ENCODE measurements at regions not wholly inside any gene's neighbourhood (a gene's known extent, or its start where the extent isn't known, plus 50 kb on each side); places are given as distances from the start of the nearest gene placed in this dataset.

- no peak overlapping the region for H3K27ac ChIP-seq (ENCODE audit: low read length)
- ATAC-seq = no peak
- ChIA-PET POLR2A (no interaction called here), CTCF (no interaction called here)
- intact Hi-C loops (cut with micrococcal nuclease; ENCODE audit: unreplicated experiment) = no loop called here
- DNase-seq (ENCODE audit: low read depth, low spot score) = no peak
- H3K4me1 ChIP-seq (ENCODE audit: control insufficient read depth, insufficient read depth, low read length) = no peaks in the 10 kb centered on the region
- BruUV-seq (replicated peaks) = no TSS peak
- in situ Hi-C loops (cut with HindIII; ENCODE audit: low pct_unique_long_range_greater_than_20kb, low sequenced_read_pairs) = no loop called here
- no peaks in the 10 kb centered on the region for H3K36me3 ChIP-seq (ENCODE audit: control insufficient read depth, insufficient read depth, low read length)
- H3K27me3 ChIP-seq (ENCODE audit: control insufficient read depth, insufficient read depth, low read length) = no peaks in the 10 kb centered on the region
- no peak for TF ChIP-seq TCF7L2 (IDR thresholded peaks at IDR 0.05; ENCODE audit: low read depth, low read length)
- TF ChIP-seq, protein P1, sequence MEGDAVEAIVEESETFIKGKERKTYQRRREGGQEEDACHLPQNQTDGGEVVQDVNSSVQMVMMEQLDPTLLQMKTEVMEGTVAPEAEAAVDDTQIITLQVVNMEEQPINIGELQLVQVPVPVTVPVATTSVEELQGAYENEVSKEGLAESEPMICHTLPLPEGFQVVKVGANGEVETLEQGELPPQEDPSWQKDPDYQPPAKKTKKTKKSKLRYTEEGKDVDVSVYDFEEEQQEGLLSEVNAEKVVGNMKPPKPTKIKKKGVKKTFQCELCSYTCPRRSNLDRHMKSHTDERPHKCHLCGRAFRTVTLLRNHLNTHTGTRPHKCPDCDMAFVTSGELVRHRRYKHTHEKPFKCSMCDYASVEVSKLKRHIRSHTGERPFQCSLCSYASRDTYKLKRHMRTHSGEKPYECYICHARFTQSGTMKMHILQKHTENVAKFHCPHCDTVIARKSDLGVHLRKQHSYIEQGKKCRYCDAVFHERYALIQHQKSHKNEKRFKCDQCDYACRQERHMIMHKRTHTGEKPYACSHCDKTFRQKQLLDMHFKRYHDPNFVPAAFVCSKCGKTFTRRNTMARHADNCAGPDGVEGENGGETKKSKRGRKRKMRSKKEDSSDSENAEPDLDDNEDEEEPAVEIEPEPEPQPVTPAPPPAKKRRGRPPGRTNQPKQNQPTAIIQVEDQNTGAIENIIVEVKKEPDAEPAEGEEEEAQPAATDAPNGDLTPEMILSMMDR (IDR thresholded peaks at IDR 0.05) = no peak
- H3K9me3 ChIP-seq (ENCODE audit: control insufficient read depth, insufficient read depth, low read depth, low read length) = peaks cover 9% of the 10 kb centered on the region; the same call in 1 of the 2 replicates
- no peak overlapping the region for H3K4me3 ChIP-seq (ENCODE audit: low read depth in 2 of 2, low read length in 2 of 2)
These were observed 232.0 kb upstream of the GRIA4 start for GRCh38 chr11:105377870-105378269.

DNA sequence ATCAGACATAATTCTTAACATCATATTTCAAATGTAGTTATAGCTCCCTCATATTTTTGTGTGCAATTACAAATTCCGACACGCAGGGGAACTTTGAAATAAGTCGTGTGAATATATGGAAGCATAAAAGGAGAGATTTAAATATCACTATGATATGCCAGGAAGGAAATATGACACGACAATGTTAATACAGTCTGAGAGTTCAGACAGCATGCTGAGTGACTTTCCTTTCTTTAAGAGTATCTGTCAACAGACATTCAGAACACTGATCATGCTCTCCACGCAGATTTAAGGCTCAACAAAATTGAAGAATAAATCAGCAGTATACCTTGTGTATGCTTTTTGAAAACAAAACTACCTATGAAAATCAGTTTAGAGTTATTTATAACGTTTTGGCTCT is 232.6 kb upstream of the CARD18 start:
- no peak for DNase-seq (ENCODE audit: low read depth, low spot score)
- Histone ChIP-seq H3K27me3 (ENCODE audit: control insufficient read depth, insufficient read depth, low read length) (no peaks in the 10 kb centered on the region), H3K36me3 (ENCODE audit: control insufficient read depth, insufficient read depth, low read length) (no peaks in the 10 kb centered on the region), H3K4me3 (ENCODE audit: low read depth in 2 of 2, low read length in 2 of 2) (no peak overlapping the region), H3K27ac (ENCODE audit: low read length) (no peak overlapping the region), H3K9me3 (ENCODE audit: control insufficient read depth, insufficient read depth, low read depth, low read length) (peaks cover 6% of the 10 kb centered on the region; the same call in 1 of the 2 replicates), H3K4me1 (ENCODE audit: control insufficient read depth, insufficient read depth, low read length) (peaks cover 8% of the 10 kb centered on the region; the same call in 1 of the 2 replicates)
- in situ Hi-C loops (cut with HindIII; ENCODE audit: low pct_unique_long_range_greater_than_20kb, low sequenced_read_pairs) (no loop called here), intact Hi-C loops (cut with micrococcal nuclease; ENCODE audit: unreplicated experiment) (no loop called here)
- ATAC-seq = no peak
- POLR2A ChIA-PET = no interaction called here
- no TSS peak for BruUV-seq (replicated peaks)
- CTCF ChIA-PET = no interaction called here
- TF ChIP-seq SIN3A (IDR thresholded peaks at IDR 0.05; ENCODE audit: borderline replicate concordance, insufficient read depth, low read depth, low read length) (no peak), POLR2AphosphoS5 (IDR thresholded peaks at IDR 0.05; ENCODE audit: low read depth, low read length) (no peak), TCF7L2 (IDR thresholded peaks at IDR 0.05; ENCODE audit: low read depth, low read length) (no peak), REST (IDR thresholded peaks at IDR 0.05; ENCODE audit: insufficient read depth in 1 of 2, low read depth in 2 of 2, low read length in 1 of 2) (no peak)
- TF ChIP-seq, protein P1 (IDR thresholded peaks at IDR 0.05) = no peak

GRCh38 chr11:105371311-105371710 is 231.7 kb upstream of the CARD18 start:
- no peak overlapping the region for H3K4me3 ChIP-seq (ENCODE audit: low read depth in 2 of 2, low read length in 2 of 2)
- H3K27ac ChIP-seq (ENCODE audit: low read length) = no peak overlapping the region
- intact Hi-C loops (cut with micrococcal nuclease; ENCODE audit: unreplicated experiment) = no loop called here
- ATAC-seq = no peak
- H3K4me1 ChIP-seq (ENCODE audit: control insufficient read depth, insufficient read depth, low read length) = peaks cover 8% of the 10 kb centered on the region; the same call in 1 of the 2 replicates
- no peaks in the 10 kb centered on the region for H3K36me3 ChIP-seq (ENCODE audit: control insufficient read depth, insufficient read depth, low read length)
- H3K27me3 ChIP-seq (ENCODE audit: control insufficient read depth, insufficient read depth, low read length) = no peaks in the 10 kb centered on the region
- POLR2A ChIA-PET = no interaction called here
- no TSS peak for BruUV-seq (replicated peaks)
- in situ Hi-C loops (cut with HindIII; ENCODE audit: low pct_unique_long_range_greater_than_20kb, low sequenced_read_pairs) = no loop called here
- no peaks in the 10 kb centered on the region for H3K9me3 ChIP-seq (ENCODE audit: control insufficient read depth, insufficient read depth, low read depth, low read length)
- TF ChIP-seq POLR2AphosphoS5 (IDR thresholded peaks at IDR 0.05; ENCODE audit: low read depth, low read length) (no peak), SIN3A (IDR thresholded peaks at IDR 0.05; ENCODE audit: borderline replicate concordance, insufficient read depth, low read depth, low read length) (no peak), TCF7L2 (IDR thresholded peaks at IDR 0.05; ENCODE audit: low read depth, low read length) (no peak), REST (IDR thresholded peaks at IDR 0.05; ENCODE audit: insufficient read depth in 1 of 2, low read depth in 2 of 2, low read length in 1 of 2) (no peak)
- TF ChIP-seq, protein P1 (IDR thresholded peaks at IDR 0.05) = no peak
- CTCF ChIA-PET = no interaction called here
- DNase-seq (ENCODE audit: low read depth, low spot score) = no peak
